Cardiac fibroblast (primary cell): ENCODE measurements at regions not wholly inside any gene's neighbourhood (a gene's known extent, or its start where the extent isn't known, plus 50 kb on each side); places are given as distances from the start of the nearest gene placed in this dataset.

Source experiments
- DNase-seq, 2 donors: peaks; one replicate each; pipeline versions ENCODE4 v3.0.0 to v3.0.0-alpha.2; 2010; ENCODE audit warnings: low read depth in 2 of 2
- H3K4me3 ChIP-seq, 2 donors: replicated peaks in 1 of 2; 1 replicate in 1 of 2; 2 replicates in 1 of 2; pipeline ENCODE4 v1.5.1; 2011; ENCODE audit warnings: low read depth in 2 of 2, low read length in 2 of 2, mild to moderate bottlenecking in 2 of 2, moderate library complexity in 1 of 2
- CTCF ChIP-seq: IDR thresholded peaks from one replicate; pipeline ENCODE4 v1.5.1; 2011; ENCODE audit warnings: low read depth, mild to moderate bottlenecking, low read length, inconsistent platforms

- no peak for DNase-seq
- no peak overlapping the region for H3K4me3 ChIP-seq
- TF ChIP-seq CTCF = no peak
Measured at GRCh38 chr17:34771891-34772290, 189.4 kb downstream of the CCT6B start.

GRCh38 chr17:34770586-34770985 is 190.7 kb downstream of the CCT6B start:
- no peak overlapping the region for H3K4me3 ChIP-seq
- DNase-seq = no peak
- no peak for TF ChIP-seq CTCF

- no peak for TF ChIP-seq CTCF
- no peak overlapping the region for H3K4me3 ChIP-seq
- DNase-seq = no peak
Measured at GRCh38 chr17:34769899-34770298, 190.5 kb downstream of the TMEM132E start.

GRCh38 chr17:34769049-34769448 is 189.7 kb downstream of the TMEM132E start:
- no peak for DNase-seq
- TF ChIP-seq CTCF = no peak
- H3K4me3 ChIP-seq = no peak overlapping the region

- no peak for DNase-seq
Measured at GRCh38 chr17:34765291-34765690, 185.9 kb downstream of the TMEM132E start.

GRCh38 chr17:34764716-34765115 is 185.3 kb downstream of the TMEM132E start:
- no peak for DNase-seq
- H3K4me3 ChIP-seq = no peak overlapping the region
- TF ChIP-seq CTCF = no peak

More at GRCh38 chr17:34765291-34765690, 185.9 kb downstream of the TMEM132E start:
- no peak overlapping the region for H3K4me3 ChIP-seq
- TF ChIP-seq CTCF = no peak
